ENCODE measurements at regions not wholly inside any gene's neighbourhood (a gene's known extent, or its start where the extent isn't known, plus 50 kb on each side); places are given as distances from the start of the nearest gene placed in this dataset.

GRCh38 chr13:62875118-62875640 is 1459.5 kb upstream of the PCDH20 start:
- no peaks in the 10 kb centered on the region for H3K4me1 ChIP-seq (ENCODE audit: control insufficient read depth, insufficient read depth, low read length)
- no peaks in the 10 kb centered on the region for H3K27me3 ChIP-seq (ENCODE audit: control insufficient read depth, insufficient read depth, low read length)
- WGBS (ENCODE audit: insufficient coverage, low lambda C conversion rate), result no CpG with 5 or more reads among the region's 2 CpGs
- no peak for DNase-seq
- H3K9me3 ChIP-seq (ENCODE audit: control insufficient read depth, low read depth, low read length), result no peaks in the 10 kb centered on the region
- no peaks in the 10 kb centered on the region for H3K36me3 ChIP-seq (ENCODE audit: control insufficient read depth, insufficient read depth, low read length)
- no peak overlapping the region for H3K4me3 ChIP-seq (ENCODE audit: low read length)
- no peak overlapping the region for H3K27ac ChIP-seq (ENCODE audit: low read length)

DNA sequence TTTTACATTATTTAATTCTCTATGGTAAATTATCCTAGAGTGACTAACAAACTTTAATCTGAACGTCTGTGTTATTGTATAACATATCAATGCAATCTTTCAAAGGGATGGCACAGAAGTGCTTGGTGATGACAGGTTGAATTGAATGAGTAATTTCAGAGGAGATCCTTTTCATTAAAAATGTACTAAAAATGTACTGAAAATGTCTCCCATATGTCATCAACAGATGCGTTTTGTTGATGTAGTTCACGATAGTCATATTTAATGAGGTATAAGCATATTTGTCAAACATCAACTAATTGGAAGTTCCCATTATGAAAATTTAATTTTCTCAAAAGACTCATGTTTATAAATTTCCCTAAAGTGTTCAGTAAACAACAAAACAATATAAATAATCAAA is 1434.7 kb upstream of the PCDH20 start:
- DNase-seq, result no peak
- Histone ChIP-seq H3K4me1 (ENCODE audit: control insufficient read depth, insufficient read depth, low read length) (no peaks in the 10 kb centered on the region), H3K27me3 (ENCODE audit: control insufficient read depth, insufficient read depth, low read length) (no peaks in the 10 kb centered on the region), H3K27ac (ENCODE audit: low read length) (no peak overlapping the region), H3K36me3 (ENCODE audit: control insufficient read depth, insufficient read depth, low read length) (no peaks in the 10 kb centered on the region), H3K9me3 (ENCODE audit: control insufficient read depth, low read depth, low read length) (no peaks in the 10 kb centered on the region), H3K4me3 (ENCODE audit: low read length) (no peak overlapping the region)
- 60% methylated on average over 1 of the region's 3 CpGs for WGBS (ENCODE audit: insufficient coverage, low lambda C conversion rate)

- WGBS (ENCODE audit: insufficient coverage, low lambda C conversion rate), result 100% methylated on average over 1 of the region's 1 CpG
- H3K9me3 ChIP-seq (ENCODE audit: control insufficient read depth, low read depth, low read length), result no peaks in the 10 kb centered on the region
- H3K27me3 ChIP-seq (ENCODE audit: control insufficient read depth, insufficient read depth, low read length), result no peaks in the 10 kb centered on the region
- no peak overlapping the region for H3K27ac ChIP-seq (ENCODE audit: low read length)
- no peak overlapping the region for H3K4me3 ChIP-seq (ENCODE audit: low read length)
- no peaks in the 10 kb centered on the region for H3K36me3 ChIP-seq (ENCODE audit: control insufficient read depth, insufficient read depth, low read length)
- no peaks in the 10 kb centered on the region for H3K4me1 ChIP-seq (ENCODE audit: control insufficient read depth, insufficient read depth, low read length)
- DNase-seq, result no peak
These were observed 1431.9 kb upstream of the PCDH20 start for GRCh38 chr13:62847520-62847919.

- Histone ChIP-seq H3K27ac (ENCODE audit: low read length) (no peak overlapping the region), H3K9me3 (ENCODE audit: control insufficient read depth, low read depth, low read length) (no peaks in the 10 kb centered on the region), H3K27me3 (ENCODE audit: control insufficient read depth, insufficient read depth, low read length) (no peaks in the 10 kb centered on the region), H3K4me1 (ENCODE audit: control insufficient read depth, insufficient read depth, low read length) (no peaks in the 10 kb centered on the region), H3K36me3 (ENCODE audit: control insufficient read depth, insufficient read depth, low read length) (no peaks in the 10 kb centered on the region), H3K4me3 (ENCODE audit: low read length) (no peak overlapping the region)
- WGBS (ENCODE audit: insufficient coverage, low lambda C conversion rate), result 100% methylated on average over 2 of the region's 2 CpGs
- no peak for DNase-seq
These were observed 1430.7 kb upstream of the PCDH20 start for GRCh38 chr13:62846302-62846701.

GRCh38 chr13:62839338-62839737 is 1423.7 kb upstream of the PCDH20 start:
- H3K27ac ChIP-seq (ENCODE audit: low read length), result no peak overlapping the region
- H3K9me3 ChIP-seq (ENCODE audit: control insufficient read depth, low read depth, low read length), result no peaks in the 10 kb centered on the region
- no peak overlapping the region for H3K4me3 ChIP-seq (ENCODE audit: low read length)
- no peaks in the 10 kb centered on the region for H3K36me3 ChIP-seq (ENCODE audit: control insufficient read depth, insufficient read depth, low read length)
- WGBS (ENCODE audit: insufficient coverage, low lambda C conversion rate), result no CpG with 5 or more reads among the region's 1 CpG
- H3K27me3 ChIP-seq (ENCODE audit: control insufficient read depth, insufficient read depth, low read length), result no peaks in the 10 kb centered on the region
- no peak for DNase-seq
- no peaks in the 10 kb centered on the region for H3K4me1 ChIP-seq (ENCODE audit: control insufficient read depth, insufficient read depth, low read length)

- no peaks in the 10 kb centered on the region for H3K27me3 ChIP-seq (ENCODE audit: control insufficient read depth, insufficient read depth, low read length)
- DNase-seq, result no peak
These were observed 1423.3 kb upstream of the PCDH20 start for GRCh38 chr13:62838929-62839328.

DNA sequence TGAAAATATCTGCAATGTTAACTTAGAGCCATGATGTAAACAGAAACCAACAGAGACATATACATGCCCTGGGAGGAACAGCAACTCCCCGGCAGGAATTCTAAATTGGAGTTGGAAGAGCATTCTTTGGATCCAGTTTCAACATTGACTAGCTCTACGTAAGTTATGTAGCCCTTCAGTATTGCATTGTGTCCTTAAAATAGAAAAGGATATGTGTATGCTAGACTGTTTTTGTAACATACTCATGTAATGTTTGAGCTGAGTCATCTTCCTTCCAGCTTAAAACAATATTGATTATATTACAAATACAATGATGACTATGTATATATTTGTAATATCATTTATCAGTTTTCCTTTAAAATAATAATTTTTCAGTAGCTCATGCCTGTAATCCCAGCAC is 1422.2 kb upstream of the PCDH20 start:
- no peaks in the 10 kb centered on the region for H3K4me1 ChIP-seq (ENCODE audit: control insufficient read depth, insufficient read depth, low read length)
- DNase-seq, result no peak
- H3K27me3 ChIP-seq (ENCODE audit: control insufficient read depth, insufficient read depth, low read length), result no peaks in the 10 kb centered on the region
- no peaks in the 10 kb centered on the region for H3K36me3 ChIP-seq (ENCODE audit: control insufficient read depth, insufficient read depth, low read length)
- no peaks in the 10 kb centered on the region for H3K9me3 ChIP-seq (ENCODE audit: control insufficient read depth, low read depth, low read length)
- WGBS (ENCODE audit: insufficient coverage, low lambda C conversion rate), result 100% methylated on average over 1 of the region's 2 CpGs
- H3K27ac ChIP-seq (ENCODE audit: low read length), result no peak overlapping the region
- no peak overlapping the region for H3K4me3 ChIP-seq (ENCODE audit: low read length)

More at GRCh38 chr13:62838929-62839328, 1423.3 kb upstream of the PCDH20 start:
- H3K36me3 ChIP-seq (ENCODE audit: control insufficient read depth, insufficient read depth, low read length), result no peaks in the 10 kb centered on the region
- no peak overlapping the region for H3K27ac ChIP-seq (ENCODE audit: low read length)
- no peaks in the 10 kb centered on the region for H3K9me3 ChIP-seq (ENCODE audit: control insufficient read depth, low read depth, low read length)
- no peaks in the 10 kb centered on the region for H3K4me1 ChIP-seq (ENCODE audit: control insufficient read depth, insufficient read depth, low read length)
- H3K4me3 ChIP-seq (ENCODE audit: low read length), result no peak overlapping the region

- 100% methylated on average over 1 of the region's 2 CpGs for WGBS (ENCODE audit: insufficient coverage, low lambda C conversion rate)
- DNase-seq, result no peak
- H3K4me1 ChIP-seq (ENCODE audit: control insufficient read depth, insufficient read depth, low read length), result no peaks in the 10 kb centered on the region
- H3K27me3 ChIP-seq (ENCODE audit: control insufficient read depth, insufficient read depth, low read length), result no peaks in the 10 kb centered on the region
- no peaks in the 10 kb centered on the region for H3K36me3 ChIP-seq (ENCODE audit: control insufficient read depth, insufficient read depth, low read length)
- H3K4me3 ChIP-seq (ENCODE audit: low read length), result no peak overlapping the region
- H3K27ac ChIP-seq (ENCODE audit: low read length), result no peak overlapping the region
- no peaks in the 10 kb centered on the region for H3K9me3 ChIP-seq (ENCODE audit: control insufficient read depth, low read depth, low read length)
These were observed 1413.8 kb upstream of the PCDH20 start for GRCh38 chr13:62829486-62829885.

DNA sequence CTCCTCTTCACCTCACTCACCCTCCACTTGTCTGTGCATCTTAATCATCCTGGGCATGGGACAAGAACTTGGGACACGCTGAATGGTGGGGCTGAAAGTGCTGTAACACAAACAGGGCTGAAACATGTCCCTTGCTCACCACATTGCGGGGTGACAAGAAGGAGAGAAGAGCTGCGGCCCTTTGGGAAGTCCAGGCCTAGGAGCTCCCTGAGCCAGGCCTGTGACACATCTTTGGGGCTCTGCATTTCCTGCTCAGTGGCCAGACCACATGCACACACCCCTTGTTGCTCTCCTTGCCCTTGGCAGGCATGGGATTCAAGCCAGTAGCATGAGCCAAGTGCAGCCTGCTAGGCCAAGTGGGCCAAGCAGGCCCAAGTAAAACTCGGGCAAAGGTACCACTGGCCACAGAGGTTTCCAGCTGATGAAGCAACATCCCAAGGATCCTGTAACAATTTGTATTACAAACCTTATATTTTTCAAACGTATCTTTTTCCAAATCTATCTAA is 1384.3 kb upstream of the PCDH20 start:
- Histone ChIP-seq H3K4me1 (ENCODE audit: control insufficient read depth, insufficient read depth, low read length) (no peaks in the 10 kb centered on the region), H3K27me3 (ENCODE audit: control insufficient read depth, insufficient read depth, low read length) (no peaks in the 10 kb centered on the region), H3K36me3 (ENCODE audit: control insufficient read depth, insufficient read depth, low read length) (no peaks in the 10 kb centered on the region), H3K27ac (ENCODE audit: low read length) (no peak overlapping the region), H3K4me3 (ENCODE audit: low read length) (no peak overlapping the region), H3K9me3 (ENCODE audit: control insufficient read depth, low read depth, low read length) (no peaks in the 10 kb centered on the region)
- DNase-seq, result no peak
- 86% methylated on average over 1 of the region's 5 CpGs for WGBS (ENCODE audit: insufficient coverage, low lambda C conversion rate)

DNA sequence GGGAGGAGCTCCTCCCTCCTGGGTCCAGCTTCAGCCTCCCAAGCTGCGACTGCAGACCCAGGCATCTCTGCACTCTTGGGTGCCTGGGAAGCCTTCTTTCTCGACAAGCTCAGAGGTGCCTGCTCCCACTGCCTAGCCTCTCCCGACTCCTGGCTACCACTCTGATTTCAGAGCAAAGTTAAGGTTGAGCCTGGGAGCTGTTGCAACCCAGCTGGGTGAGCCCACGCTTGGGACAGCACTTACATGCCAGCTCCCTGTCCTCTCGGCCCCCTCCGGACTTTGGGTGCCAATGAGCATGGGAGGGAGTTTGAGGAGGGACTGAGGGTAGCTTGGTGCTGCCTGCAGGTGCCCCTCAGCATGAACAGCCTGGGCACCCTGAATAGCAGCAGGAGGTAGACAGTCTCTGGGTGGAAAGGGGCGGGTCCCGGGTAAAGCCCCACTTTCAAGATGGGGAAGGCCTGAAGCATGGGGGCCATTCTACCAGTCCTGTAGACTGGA is 1383.4 kb upstream of the PCDH20 start:
- Histone ChIP-seq H3K27me3 (ENCODE audit: control insufficient read depth, insufficient read depth, low read length) (no peaks in the 10 kb centered on the region), H3K36me3 (ENCODE audit: control insufficient read depth, insufficient read depth, low read length) (no peaks in the 10 kb centered on the region), H3K9me3 (ENCODE audit: control insufficient read depth, low read depth, low read length) (no peaks in the 10 kb centered on the region), H3K27ac (ENCODE audit: low read length) (no peak overlapping the region), H3K4me1 (ENCODE audit: control insufficient read depth, insufficient read depth, low read length) (no peaks in the 10 kb centered on the region), H3K4me3 (ENCODE audit: low read length) (no peak overlapping the region)
- DNase-seq, result no peak
- WGBS (ENCODE audit: insufficient coverage, low lambda C conversion rate), result no CpG with 5 or more reads among the region's 8 CpGs

GRCh38 chr13:62793850-62794249 is 1378.2 kb upstream of the PCDH20 start:
- 83% methylated on average over 1 of the region's 1 CpG for WGBS (ENCODE audit: insufficient coverage, low lambda C conversion rate)
- no peaks in the 10 kb centered on the region for H3K4me1 ChIP-seq (ENCODE audit: control insufficient read depth, insufficient read depth, low read length)
- no peak for DNase-seq
- no peak overlapping the region for H3K27ac ChIP-seq (ENCODE audit: low read length)
- no peaks in the 10 kb centered on the region for H3K27me3 ChIP-seq (ENCODE audit: control insufficient read depth, insufficient read depth, low read length)
- H3K36me3 ChIP-seq (ENCODE audit: control insufficient read depth, insufficient read depth, low read length), result no peaks in the 10 kb centered on the region
- H3K9me3 ChIP-seq (ENCODE audit: control insufficient read depth, low read depth, low read length), result no peaks in the 10 kb centered on the region
- no peak overlapping the region for H3K4me3 ChIP-seq (ENCODE audit: low read length)
